Left lung (tissue), 4 donors: ENCODE measurements at regions not wholly inside any gene's neighbourhood (a gene's known extent, or its start where the extent isn't known, plus 50 kb on each side); places are given as distances from the start of the nearest gene placed in this dataset.
A peak's percentile ranks its signal among the peaks of the same experiment; 100 is the strongest.

Source experiments
- ATAC-seq: fragments of 200-7000 bp; cut with Tn5 transposase; one replicate; pipeline ENCODE4 v1.9.1; 2020; ENCODE audit warnings: moderate library complexity
- DNase-seq, 4 donors: peaks; one replicate each; pipeline ENCODE4 v3.0.0-alpha.2; 2013 to 2020
- H3K27ac ChIP-seq, 2 donors: fragments of 200-600 bp; sonication (generic) in 1 of 2; one replicate each; pipeline versions ENCODE4 v1.5.0 to v1.8.0; 2020 to 2021
- H3K27me3 ChIP-seq, 2 donors: fragments of 200-600 bp; sonication (generic) in 1 of 2; one replicate each; pipeline versions ENCODE4 v1.5.0 to v1.8.0; 2020 to 2021
- H3K36me3 ChIP-seq, 2 donors: fragments of 200-600 bp; sonication (generic) in 1 of 2; one replicate each; pipeline versions ENCODE4 v1.5.0 to v1.8.0; 2020 to 2021
- H3K4me1 ChIP-seq, 2 donors: fragments of 200-600 bp; one replicate each; pipeline ENCODE4 v1.8.0; 2021
- H3K4me3 ChIP-seq, 2 donors: fragments of 200-600 bp; sonication (generic) in 1 of 2; one replicate each; pipeline versions ENCODE4 v1.5.0 to v1.8.0; 2020 to 2021; ENCODE audit warnings: mild to moderate bottlenecking in 1 of 2
- H3K9me3 ChIP-seq, 2 donors: fragments of 200-600 bp; sonication (generic) in 1 of 2; one replicate each; pipeline versions ENCODE4 v1.5.0 to v1.8.0; 2020 to 2021
- CTCF ChIP-seq, 2 donors: fragments of 200-600 bp; sonication (generic) in 1 of 2; IDR thresholded peaks; one replicate each; pipeline versions ENCODE4 v1.5.0 to v1.8.0; 2021; ENCODE audit warnings: antibody characterized with exemption in 2 of 2
- intact Hi-C, 2 donors: fragments of 100-400 bp; cut with DNase I; formaldehyde crosslinking; loops; one replicate each; pipeline versions ENCODE4 v1.11.2 to v1.14.2; 2022
- donor health status: DM: no; HTN: yes; CAD: no.
- donor health status: DM: no; HTN: no; CAD: no.

- intact Hi-C loops: no loop called here
- ATAC-seq: no peak
Observed at GRCh38 chr4:71680706-71681105, 103.2 kb downstream of the GC start.

GRCh38 chr4:71677568-71677967 lies 106.3 kb downstream of the GC start:
- no peaks in the 10 kb centered on the region for H3K4me1 ChIP-seq
- no peaks in the 10 kb centered on the region for H3K27me3 ChIP-seq
- no peaks in the 10 kb centered on the region for H3K36me3 ChIP-seq
- TF ChIP-seq CTCF (IDR thresholded peaks at IDR 0.05): no peak
- DNase-seq (no peak), ATAC-seq (no peak)
- no peak overlapping the region for H3K4me3 ChIP-seq
- no peaks in the 10 kb centered on the region for H3K9me3 ChIP-seq
- H3K27ac ChIP-seq: no peak overlapping the region
- intact Hi-C loops: no loop called here

More at GRCh38 chr4:71680706-71681105, 103.2 kb downstream of the GC start:
- no peaks in the 10 kb centered on the region for H3K27me3 ChIP-seq
- no peak overlapping the region for H3K4me3 ChIP-seq
- no peaks in the 10 kb centered on the region for H3K36me3 ChIP-seq
- no peaks in the 10 kb centered on the region for H3K9me3 ChIP-seq
- no peak for TF ChIP-seq CTCF (IDR thresholded peaks at IDR 0.05)
- no peak overlapping the region for H3K27ac ChIP-seq
- H3K4me1 ChIP-seq: no peaks in the 10 kb centered on the region
- no peak for DNase-seq

- H3K4me3 ChIP-seq: no peak overlapping the region
- no peaks in the 10 kb centered on the region for H3K4me1 ChIP-seq
- no peaks in the 10 kb centered on the region for H3K9me3 ChIP-seq
- no peak for TF ChIP-seq CTCF (IDR thresholded peaks at IDR 0.05)
- no peak for DNase-seq
- no peak overlapping the region for H3K27ac ChIP-seq
- H3K36me3 ChIP-seq: no peaks in the 10 kb centered on the region
- no peak for ATAC-seq
- H3K27me3 ChIP-seq: no peaks in the 10 kb centered on the region
- intact Hi-C loops: no loop called here
Observed at GRCh38 chr4:71669291-71669690, 114.6 kb downstream of the GC start.

GRCh38 chr4:71665358-71665757 lies 118.5 kb downstream of the GC start:
- no peak for TF ChIP-seq CTCF (IDR thresholded peaks at IDR 0.05)
- no peaks in the 10 kb centered on the region for H3K9me3 ChIP-seq
- H3K27me3 ChIP-seq: no peaks in the 10 kb centered on the region
- DNase-seq: no peak
- no peak for ATAC-seq
- no peaks in the 10 kb centered on the region for H3K36me3 ChIP-seq
- H3K4me1 ChIP-seq: no peaks in the 10 kb centered on the region
- intact Hi-C loops: no loop called here
- H3K27ac ChIP-seq: no peak overlapping the region
- no peak overlapping the region for H3K4me3 ChIP-seq

GRCh38 chr4:71664366-71664765 lies 119.5 kb downstream of the GC start:
- ATAC-seq (peak; percentile 61), DNase-seq (no peak)

More at GRCh38 chr4:71664366-71664765, 119.5 kb downstream of the GC start:
- H3K4me1 ChIP-seq: no peaks in the 10 kb centered on the region
- no peaks in the 10 kb centered on the region for H3K27me3 ChIP-seq
- H3K27ac ChIP-seq: no peak overlapping the region
- H3K9me3 ChIP-seq: no peaks in the 10 kb centered on the region
- no peak overlapping the region for H3K4me3 ChIP-seq
- H3K36me3 ChIP-seq: no peaks in the 10 kb centered on the region
- no peak for TF ChIP-seq CTCF (IDR thresholded peaks at IDR 0.05)
- intact Hi-C loops: no loop called here
